T47D (cell line): ENCODE measurements at regions not wholly inside any gene's neighbourhood (a gene's known extent, or its start where the extent isn't known, plus 50 kb on each side); places are given as distances from the start of the nearest gene placed in this dataset.
"Not testable (repeated sequence)": the region's sequence is repeated elsewhere in the genome, so short reads cannot be mapped to it uniquely, and the experiment has no call there.

Experiments
- DNase-seq, 2 experiments: peaks; one replicate each; pipeline versions ENCODE4 v3.0.0 to v3.0.0-alpha.2; 2011 to 2012; ENCODE audit warnings: low read depth in 1 of 2, low spot score in 1 of 2
- JUND ChIP-seq: IDR thresholded peaks from 2 replicates; pipeline ENCODE4 v1.6.1; 2012; ENCODE audit warnings: low read depth
- in situ Hi-C: cut with HindIII; loops from 2 replicates; pipeline ENCODE4 v1.10.0; 2016; ENCODE audit warnings: low sequenced_read_pairs, low pct_unique_long_range_greater_than_20kb

DNA sequence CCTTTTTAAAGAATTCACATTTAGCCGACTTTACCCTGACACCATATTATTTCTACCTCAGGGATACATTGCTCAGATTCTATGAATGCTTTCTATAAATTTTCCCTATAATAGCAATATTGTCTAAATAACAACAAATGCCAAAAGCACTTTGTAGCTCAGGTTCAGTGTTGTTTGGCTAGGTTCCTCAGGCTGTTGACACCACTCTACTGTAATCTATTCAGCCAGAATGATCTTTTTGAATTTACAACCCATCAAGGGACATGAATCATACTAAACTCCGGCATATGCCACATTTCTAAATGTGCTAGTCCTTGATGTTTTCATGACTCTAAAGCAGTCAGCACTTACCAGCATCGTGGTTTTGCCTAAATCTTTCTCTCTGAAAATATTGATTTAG is 641.5 kb upstream of the CDH10 start:
- in situ Hi-C loops, result no loop called here
- DNase-seq, result no peak
- no peak for TF ChIP-seq JUND

DNA sequence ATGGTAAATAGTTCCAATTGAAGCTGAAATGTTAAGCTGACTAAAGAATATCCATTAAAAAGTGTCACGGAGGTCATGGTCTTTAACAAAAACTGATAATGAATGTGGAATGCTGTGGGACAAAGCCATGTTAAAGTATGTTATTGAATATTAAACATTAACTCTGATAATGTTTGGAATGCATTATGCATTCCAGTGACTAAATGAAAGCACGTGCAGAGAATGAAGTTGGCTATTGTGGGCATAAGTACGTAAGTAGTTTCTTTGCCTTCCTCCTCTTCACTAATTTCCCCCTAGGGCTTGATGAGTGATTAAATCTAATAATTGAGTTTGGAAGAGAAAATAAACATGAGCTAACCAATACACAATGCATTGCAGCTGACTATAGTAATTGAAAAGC is 640.4 kb upstream of the CDH10 start:
- no peak for DNase-seq
- in situ Hi-C loops, result no loop called here
- TF ChIP-seq JUND, result no peak

DNA sequence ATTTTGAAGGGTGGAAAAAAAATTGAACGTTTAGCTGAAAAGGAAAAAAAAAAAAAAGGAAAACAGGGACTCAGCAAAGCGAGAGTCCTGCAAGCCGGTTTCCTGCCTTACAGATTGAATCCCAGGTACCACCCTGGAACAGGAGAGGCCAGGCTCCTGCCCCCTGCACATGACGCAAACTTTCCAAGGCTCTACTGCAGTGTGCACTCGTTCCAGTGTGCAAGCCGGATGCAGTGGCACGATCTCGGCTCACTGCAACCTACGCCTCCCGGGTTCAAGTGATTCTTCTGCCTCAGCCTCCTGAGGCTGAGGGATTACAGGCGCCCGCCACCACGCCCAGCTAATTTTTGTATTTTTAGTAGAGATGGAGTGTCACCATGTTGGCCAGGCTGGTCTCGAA is 618.7 kb upstream of the CDH10 start:
- DNase-seq, in situ Hi-C loops: not testable (repeated sequence)

DNA sequence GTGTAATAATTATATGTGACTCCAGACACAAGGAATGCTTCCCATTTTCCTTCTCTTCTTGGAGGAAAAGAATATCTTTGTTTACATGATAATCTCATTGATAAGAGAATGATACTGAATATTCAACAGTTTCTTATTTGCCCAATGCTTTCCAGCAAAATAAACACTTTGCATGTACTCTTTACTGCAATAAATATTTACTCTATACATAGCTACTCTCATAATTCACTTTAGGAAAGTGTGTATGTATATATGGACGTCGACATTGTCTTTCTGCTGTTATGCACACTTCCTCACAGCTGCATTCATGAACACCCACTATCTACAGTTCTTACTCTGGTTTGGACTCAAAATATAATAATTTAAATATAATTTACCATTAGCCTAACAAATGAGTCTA is 617.4 kb upstream of the CDH10 start:
- in situ Hi-C loops, result no loop called here
- no peak for TF ChIP-seq JUND
- no peak for DNase-seq

DNA sequence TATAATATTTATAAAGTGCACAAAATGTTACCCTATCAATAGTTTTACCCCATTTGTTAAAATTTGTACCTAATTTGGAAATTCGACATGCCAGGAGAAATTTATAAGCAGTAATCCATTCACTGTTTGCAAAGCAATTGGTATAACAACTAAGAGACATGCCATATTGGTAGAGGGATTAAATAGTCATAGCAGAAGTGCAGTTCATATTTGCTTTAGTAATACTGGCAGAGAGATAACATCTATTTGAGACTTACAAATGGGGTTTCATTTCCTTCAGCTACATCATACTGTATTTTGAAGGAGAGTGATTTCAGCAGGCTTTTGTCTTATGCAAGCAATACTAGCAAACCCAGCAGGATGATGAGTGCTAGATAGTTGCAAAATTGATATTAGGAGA is 610.4 kb upstream of the CDH10 start:
- peak; percentile 74 for TF ChIP-seq JUND
- in situ Hi-C loops, result no loop called here
- DNase-seq, result peak; percentile 1 to 69

DNA sequence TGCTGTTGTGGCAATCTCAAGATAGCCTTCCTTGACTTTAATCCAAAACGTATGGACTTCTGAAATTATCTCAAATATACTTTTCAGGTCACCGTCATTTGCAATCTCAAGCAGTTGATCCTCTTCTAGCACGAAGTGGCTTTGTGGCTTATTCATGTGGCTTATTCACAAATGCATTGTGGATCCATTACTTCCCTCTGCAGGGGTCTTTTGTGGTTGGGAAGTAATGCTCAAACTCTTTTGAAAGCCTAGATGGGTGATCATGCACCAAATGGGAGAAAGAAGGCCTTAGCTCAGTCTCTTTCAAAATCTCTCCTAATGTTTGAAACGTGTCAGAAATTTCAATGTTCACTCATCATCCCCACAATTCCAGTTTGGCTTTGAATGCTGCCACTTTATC is 597.2 kb upstream of the CDH10 start:
- TF ChIP-seq JUND, result no peak
- no peak for DNase-seq
- in situ Hi-C loops, result no loop called here

DNA sequence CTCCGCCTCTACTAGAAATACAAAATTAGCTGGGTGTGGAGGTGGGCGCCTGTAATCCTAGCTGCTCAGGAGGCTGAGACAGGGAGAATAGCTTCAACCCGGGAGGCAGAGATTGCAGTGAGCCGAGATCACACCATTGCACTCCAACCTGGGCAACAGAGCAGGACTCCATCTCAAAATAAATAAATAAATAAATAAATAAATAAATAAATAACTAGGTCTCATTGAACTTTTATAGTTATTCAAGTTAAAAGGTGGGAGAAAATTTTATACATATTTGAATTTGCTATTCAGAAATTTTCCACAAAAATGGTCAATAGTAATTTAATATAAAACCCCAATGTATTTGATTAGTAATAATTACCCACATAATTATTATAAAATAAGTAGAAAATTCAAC is 593.9 kb upstream of the CDH10 start:
- in situ Hi-C loops, DNase-seq: not testable (repeated sequence)

DNA sequence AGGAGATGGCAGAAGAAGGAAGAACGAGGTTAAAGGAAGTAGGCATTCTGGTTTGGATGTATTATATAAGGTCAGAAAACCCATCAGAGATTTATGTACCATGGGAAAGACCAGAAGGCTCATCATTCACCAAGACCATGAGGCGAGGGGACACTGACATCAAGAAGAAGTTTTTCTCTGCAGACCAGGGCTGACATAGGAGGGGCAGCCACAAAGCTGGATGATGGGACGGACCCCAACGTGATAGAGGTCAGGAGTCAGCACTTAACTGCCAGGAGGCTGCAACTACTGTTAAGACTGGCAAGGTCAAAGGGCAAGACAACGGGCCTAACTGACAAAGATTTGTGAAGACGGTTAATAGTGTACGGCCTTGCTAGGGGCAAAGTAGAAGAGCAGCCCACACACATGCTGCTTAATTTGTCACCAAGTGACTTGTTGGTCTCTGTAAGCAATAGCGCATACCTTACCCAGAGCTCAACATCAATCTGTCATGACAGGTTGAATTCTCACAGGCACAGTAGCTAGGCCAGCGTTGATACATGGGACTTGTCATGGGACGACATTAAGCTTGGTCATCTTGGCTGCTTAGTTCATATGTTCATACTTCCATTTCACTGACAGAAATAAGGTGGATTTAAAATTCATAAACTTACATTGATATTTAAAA is 579.7 kb upstream of the CDH10 start:
- no peak for DNase-seq
- TF ChIP-seq JUND, result no peak
- in situ Hi-C loops, result no loop called here

DNA sequence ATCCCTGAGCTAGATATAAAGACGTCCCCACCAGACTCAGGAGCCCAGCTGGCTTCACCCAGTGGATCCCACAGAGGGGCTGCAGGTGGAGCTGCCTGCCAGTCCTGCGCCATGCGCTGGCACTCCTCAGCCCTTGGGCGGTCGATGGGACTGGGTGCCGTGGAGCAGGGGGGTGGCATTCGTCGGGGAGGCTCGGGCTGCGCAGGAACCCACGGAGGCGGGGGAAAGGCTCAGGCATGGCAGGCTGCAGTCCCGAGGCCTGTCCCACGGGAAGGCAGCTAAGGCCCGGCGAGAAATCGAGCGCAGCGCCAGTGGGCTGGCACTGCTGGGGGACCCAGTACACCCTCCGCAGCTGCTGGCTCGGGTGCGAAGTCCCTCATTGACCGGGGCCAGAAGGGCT is 555.1 kb upstream of the CDH10 start:
- DNase-seq, in situ Hi-C loops: not testable (repeated sequence)

DNA sequence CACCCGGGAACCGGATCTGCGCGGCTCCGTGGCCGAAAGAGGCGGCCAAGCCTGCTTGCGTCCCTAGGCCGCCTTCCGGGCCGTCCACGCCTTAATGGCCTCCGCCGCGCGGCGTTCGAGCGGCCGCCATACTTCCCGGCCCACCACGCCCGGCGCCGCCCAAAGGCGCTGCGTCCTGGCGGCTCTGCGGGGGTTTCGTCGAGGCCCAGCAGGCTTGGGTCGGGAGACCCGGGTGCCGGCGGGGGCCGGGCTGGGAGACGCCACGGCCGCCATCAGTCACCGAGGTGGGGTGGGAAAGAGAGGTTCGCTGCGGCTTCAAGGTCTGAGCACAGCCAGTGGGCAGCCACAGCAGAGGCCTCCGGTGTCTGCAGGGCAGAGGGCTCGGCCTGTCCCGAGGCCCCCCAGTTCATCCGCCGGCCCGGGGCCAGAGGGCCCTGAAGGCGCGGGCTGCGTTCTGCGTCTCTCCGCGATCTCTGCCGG is 545.8 kb upstream of the CDH10 start:
- in situ Hi-C loops, result no loop called here
- no peak for DNase-seq

DNA sequence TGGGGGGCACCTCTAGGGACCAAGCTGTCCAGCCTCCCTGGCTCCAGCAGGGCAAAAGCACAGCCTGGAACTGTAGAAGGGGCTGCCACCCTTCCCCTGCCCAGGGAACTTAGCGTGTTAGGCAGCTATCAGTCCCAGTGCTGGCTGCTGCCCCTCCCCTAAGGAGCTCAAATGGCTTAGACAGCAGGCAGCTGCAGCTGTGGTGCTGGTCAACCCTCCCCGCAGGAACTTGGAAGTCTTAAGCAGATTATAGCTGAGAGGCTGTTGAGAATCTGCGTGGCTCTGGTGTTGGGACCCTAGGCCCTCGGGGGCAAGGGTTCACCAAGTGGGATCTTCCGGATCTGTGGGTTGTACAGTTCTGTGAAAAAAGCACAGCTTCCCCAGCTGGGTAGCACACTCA is 536.5 kb upstream of the CDH10 start:
- no peak for DNase-seq
- in situ Hi-C loops, result no loop called here
- no peak for TF ChIP-seq JUND

More for the DNA sequence above, 545.8 kb upstream of the CDH10 start:
- no peak for TF ChIP-seq JUND

DNA sequence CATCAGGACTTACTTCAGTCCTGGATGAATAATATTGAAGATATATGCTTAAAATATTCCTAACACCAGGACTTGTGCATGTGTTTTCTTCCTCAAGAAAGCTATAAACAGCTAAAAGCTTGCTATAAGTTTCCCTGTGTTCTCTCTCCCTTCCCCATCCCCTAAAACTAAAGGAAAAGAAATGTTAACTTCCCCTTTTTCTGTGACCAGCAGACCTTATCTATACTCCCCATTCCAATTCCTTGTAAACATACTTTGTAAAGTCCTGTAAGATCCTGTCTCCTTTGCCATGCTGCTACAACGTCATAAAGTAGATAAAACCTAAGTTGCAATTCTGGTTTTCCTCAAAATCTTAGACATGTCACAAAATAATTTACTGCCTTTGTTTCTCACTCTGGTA is 517.8 kb upstream of the CDH10 start:
- in situ Hi-C loops, DNase-seq: not testable (repeated sequence)

DNA sequence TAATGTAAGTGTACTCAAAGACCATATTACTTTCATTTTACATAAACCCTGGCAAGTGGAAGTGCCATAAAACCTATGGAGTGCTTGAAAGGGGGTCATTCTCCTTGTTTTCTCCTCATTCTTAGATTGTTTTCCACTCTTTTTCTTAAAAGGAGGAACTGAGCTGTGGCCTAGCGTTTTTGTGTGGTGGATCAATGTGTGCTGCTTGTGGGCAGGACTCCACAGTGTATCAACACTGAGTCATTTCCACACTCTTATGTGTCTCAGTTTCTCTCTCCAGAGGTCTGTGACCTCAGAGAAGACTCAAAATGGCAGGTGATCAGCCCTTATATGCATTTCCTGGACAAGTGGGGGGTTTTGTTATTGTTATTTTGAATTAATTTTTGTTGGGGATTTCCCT is 516.1 kb upstream of the CDH10 start:
- DNase-seq, result no peak
- no peak for TF ChIP-seq JUND
- in situ Hi-C loops, result no loop called here

DNA sequence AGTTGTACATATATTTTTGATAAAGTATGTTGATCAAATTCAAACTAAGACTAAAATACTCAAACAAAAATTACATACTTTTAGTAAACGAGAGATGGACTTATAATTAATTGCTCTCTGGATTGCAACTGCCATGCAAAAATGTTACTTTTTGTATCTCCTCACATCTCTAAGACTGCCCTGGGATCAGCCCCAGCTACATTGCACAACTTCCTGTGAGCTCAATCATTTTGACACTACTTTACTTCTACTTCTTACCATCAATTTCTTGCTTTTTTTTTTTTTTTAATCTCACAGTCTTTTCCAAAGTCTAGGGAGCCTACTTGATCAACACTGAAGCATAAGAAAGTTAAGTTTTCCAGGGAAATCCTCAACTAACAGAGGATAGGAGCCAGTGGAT is 506.0 kb upstream of the CDH10 start:
- TF ChIP-seq JUND, result no peak
- in situ Hi-C loops, result no loop called here
- no peak for DNase-seq
